Caco-2 (cell line): ENCODE measurements at regions not wholly inside any gene's neighbourhood (a gene's known extent, or its start where the extent isn't known, plus 50 kb on each side); places are given as distances from the start of the nearest gene placed in this dataset.

Experiments
- BruUV-seq: library from RNA; stranded (reverse); fragments of 400-500 nt; replicated peaks from 2 replicates; lab custom pipeline; 2021; lab: Mats Ljungman, UMichigan
- CTCF ChIA-PET: fragments of 300-600 bp; sonication (Branson Sonifier 250); formaldehyde crosslinking; loops from one replicate; lab custom pipeline; 2022; ENCODE audit warnings: antibody characterized with exemption; lab: Charles Lee
- POLR2A ChIA-PET: fragments of 300-600 bp; sonication (Branson Sonifier 250); formaldehyde crosslinking; loops from one replicate; lab custom pipeline; 2022; ENCODE audit warnings: antibody characterized with exemption; lab: Charles Lee
- DNase-seq, 2 experiments: peaks; one replicate each; pipeline versions ENCODE4 v3.0.0 to v3.0.0-alpha.2; 2020 to 2022
- H3K27me3 ChIP-seq: replicated peaks from 2 replicates; pipeline ENCODE4 v1.6.0; 2011; ENCODE audit warnings: low read length; ENCODE audit not compliant: control insufficient read depth, insufficient read depth
- H3K36me3 ChIP-seq: 2 replicates; pipeline ENCODE4 v1.5.1; 2011; ENCODE audit warnings: low read length; ENCODE audit not compliant: control insufficient read depth, insufficient read depth
- H3K4me1 ChIP-seq: fragments of 250-450 bp; sonication (Bioruptor Pico); 2 replicates; pipeline ENCODE4 v1.5.1; 2020; ENCODE audit warnings: mild to moderate bottlenecking
- H3K4me3 ChIP-seq: 2 replicates; pipeline ENCODE4 v1.5.1; 2011; ENCODE audit warnings: low read depth, mild to moderate bottlenecking, control low read depth, low read length
- H3K9me3 ChIP-seq: fragments of 250-450 bp; sonication (Bioruptor Pico); 2 replicates; pipeline ENCODE4 v1.5.1; 2020; ENCODE audit warnings: mild to moderate bottlenecking, moderate library complexity
- H3K27ac Mint-ChIP-seq: one replicate; pipeline ENCODE4 v1.8.0; 2022; ENCODE audit warnings: mixed read lengths; ENCODE audit not compliant: unreplicated experiment
- H3K27me3 Mint-ChIP-seq: one replicate; pipeline ENCODE4 v1.8.0; 2022; ENCODE audit warnings: mixed read lengths; ENCODE audit not compliant: insufficient read depth, unreplicated experiment
- H3K36me3 Mint-ChIP-seq: one replicate; pipeline ENCODE4 v1.8.0; 2022; ENCODE audit warnings: mild to moderate bottlenecking, mixed read lengths; ENCODE audit not compliant: insufficient read depth, unreplicated experiment
- H3K4me1 Mint-ChIP-seq: one replicate; pipeline ENCODE4 v1.8.0; 2022; ENCODE audit warnings: low read depth, mixed read lengths; ENCODE audit not compliant: unreplicated experiment
- H3K4me3 Mint-ChIP-seq: one replicate; pipeline ENCODE4 v1.8.0; 2022; ENCODE audit warnings: mild to moderate bottlenecking, moderate library complexity, mixed read lengths; ENCODE audit not compliant: unreplicated experiment
- H3K9me3 Mint-ChIP-seq: one replicate; pipeline ENCODE4 v1.8.0; 2022; ENCODE audit warnings: mixed read lengths; ENCODE audit not compliant: unreplicated experiment
- intact Hi-C: fragments of 100-400 bp; cut with micrococcal nuclease; formaldehyde crosslinking; loops from one replicate; pipeline ENCODE4 v1.10.0; 2022; ENCODE audit not compliant: unreplicated experiment
- TF ChIP-seq, protein P1 (sequence below), 2 experiments: fragments of 200-600 bp in 1 of 2; IDR thresholded peaks; 1 replicate in 1 of 2; 2 replicates in 1 of 2; pipeline versions ENCODE4 v1.5.1 to v1.8.0; 2011 to 2022; ENCODE audit warnings: antibody characterized with exemption in 1 of 2, control low read depth in 1 of 2, inconsistent platforms in 1 of 2, low read depth in 1 of 2, low read length in 1 of 2, mild to moderate bottlenecking in 1 of 2, moderate library complexity in 1 of 2; ENCODE audit not compliant: insufficient read depth in 1 of 2, severe bottlenecking in 1 of 2, unreplicated experiment in 1 of 2

GRCh38 chr7:47093320-47094234, 488.3 kb downstream of the TNS3 start:
- intact Hi-C loops, result no loop called here
- POLR2A ChIA-PET, result no interaction called here
- Mint-ChIP-seq H3K36me3 (no peaks in the 10 kb centered on the region), H3K4me3 (no peak overlapping the region), H3K9me3 (no peaks in the 10 kb centered on the region), H3K27me3 (peaks cover 2% of the 10 kb centered on the region), H3K4me1 (no peaks in the 10 kb centered on the region), H3K27ac (no peak overlapping the region)
- no peaks in the 10 kb centered on the region for H3K27me3 ChIP-seq
- CTCF ChIA-PET, result no interaction called here
- no peak for DNase-seq
- H3K4me1 ChIP-seq, result no peaks in the 10 kb centered on the region
- H3K9me3 ChIP-seq, result no peaks in the 10 kb centered on the region
- H3K36me3 ChIP-seq, result no peaks in the 10 kb centered on the region
- no peak overlapping the region for H3K4me3 ChIP-seq
- TF ChIP-seq, protein P1, sequence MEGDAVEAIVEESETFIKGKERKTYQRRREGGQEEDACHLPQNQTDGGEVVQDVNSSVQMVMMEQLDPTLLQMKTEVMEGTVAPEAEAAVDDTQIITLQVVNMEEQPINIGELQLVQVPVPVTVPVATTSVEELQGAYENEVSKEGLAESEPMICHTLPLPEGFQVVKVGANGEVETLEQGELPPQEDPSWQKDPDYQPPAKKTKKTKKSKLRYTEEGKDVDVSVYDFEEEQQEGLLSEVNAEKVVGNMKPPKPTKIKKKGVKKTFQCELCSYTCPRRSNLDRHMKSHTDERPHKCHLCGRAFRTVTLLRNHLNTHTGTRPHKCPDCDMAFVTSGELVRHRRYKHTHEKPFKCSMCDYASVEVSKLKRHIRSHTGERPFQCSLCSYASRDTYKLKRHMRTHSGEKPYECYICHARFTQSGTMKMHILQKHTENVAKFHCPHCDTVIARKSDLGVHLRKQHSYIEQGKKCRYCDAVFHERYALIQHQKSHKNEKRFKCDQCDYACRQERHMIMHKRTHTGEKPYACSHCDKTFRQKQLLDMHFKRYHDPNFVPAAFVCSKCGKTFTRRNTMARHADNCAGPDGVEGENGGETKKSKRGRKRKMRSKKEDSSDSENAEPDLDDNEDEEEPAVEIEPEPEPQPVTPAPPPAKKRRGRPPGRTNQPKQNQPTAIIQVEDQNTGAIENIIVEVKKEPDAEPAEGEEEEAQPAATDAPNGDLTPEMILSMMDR (IDR thresholded peaks at IDR 0.05; ENCODE audit: insufficient read depth in 1 of 2, low read depth in 1 of 2, low read length in 1 of 2, severe bottlenecking in 1 of 2, unreplicated experiment in 1 of 2), result no peak
- BruUV-seq, result no TSS peak

GRCh38 chr7:47092336-47092735, 489.6 kb downstream of the TNS3 start:
- Mint-ChIP-seq H3K27ac (no peak overlapping the region), H3K36me3 (no peaks in the 10 kb centered on the region), H3K9me3 (no peaks in the 10 kb centered on the region), H3K4me1 (no peaks in the 10 kb centered on the region), H3K4me3 (no peak overlapping the region), H3K27me3 (peaks cover 2% of the 10 kb centered on the region)
- no peak for DNase-seq
- ChIA-PET CTCF (interaction anchor here (0.6 kb wide), 1 partner anchor 16 kb away, joined by 3 read pairs; no protein-coding TSS in a partner anchor), POLR2A (no interaction called here)
- Histone ChIP-seq H3K27me3 (no peaks in the 10 kb centered on the region), H3K4me1 (no peaks in the 10 kb centered on the region), H3K9me3 (no peaks in the 10 kb centered on the region), H3K4me3 (no peak overlapping the region), H3K36me3 (no peaks in the 10 kb centered on the region)
- BruUV-seq, result no TSS peak
- TF ChIP-seq, protein P1 (IDR thresholded peaks at IDR 0.05; ENCODE audit: insufficient read depth in 1 of 2, low read depth in 1 of 2, low read length in 1 of 2, severe bottlenecking in 1 of 2, unreplicated experiment in 1 of 2), result no peak
- intact Hi-C loops, result no loop called here

DNA sequence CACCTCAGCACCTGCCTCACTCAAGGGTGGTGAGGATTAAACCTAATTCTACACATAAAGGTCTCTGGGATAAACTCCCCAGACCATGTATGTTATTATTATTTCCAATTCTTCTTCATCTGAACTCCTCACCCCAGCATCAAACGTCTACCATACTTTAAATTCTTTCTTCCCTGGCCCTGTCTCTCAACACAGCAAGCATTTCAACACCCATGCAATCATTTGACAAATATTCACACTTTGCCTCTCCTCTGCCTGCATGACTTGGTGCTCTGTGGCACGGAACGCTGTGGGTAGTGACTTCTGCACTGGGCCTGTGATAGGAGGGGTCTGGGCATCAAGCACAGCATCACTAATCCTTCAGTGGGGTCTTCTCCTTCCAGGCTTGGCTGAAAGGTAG, 490.8 kb downstream of the TNS3 start:
- no TSS peak for BruUV-seq
- Mint-ChIP-seq H3K4me3 (no peak overlapping the region), H3K27ac (no peak overlapping the region), H3K27me3 (peaks cover 2% of the 10 kb centered on the region), H3K9me3 (no peaks in the 10 kb centered on the region), H3K4me1 (no peaks in the 10 kb centered on the region), H3K36me3 (no peaks in the 10 kb centered on the region)
- Histone ChIP-seq H3K27me3 (no peaks in the 10 kb centered on the region), H3K36me3 (no peaks in the 10 kb centered on the region), H3K9me3 (no peaks in the 10 kb centered on the region), H3K4me1 (no peaks in the 10 kb centered on the region), H3K4me3 (no peak overlapping the region)
- ChIA-PET CTCF (no interaction called here), POLR2A (no interaction called here)
- TF ChIP-seq, protein P1 (IDR thresholded peaks at IDR 0.05; ENCODE audit: insufficient read depth in 1 of 2, low read depth in 1 of 2, low read length in 1 of 2, severe bottlenecking in 1 of 2, unreplicated experiment in 1 of 2), result no peak
- intact Hi-C loops, result no loop called here
- no peak for DNase-seq
